Activated CD4-positive, alpha-beta T cell treated with anti-CD3 and anti-CD28 coated beads for 36 hours (primary cell): ENCODE measurements at regions not wholly inside any gene's neighbourhood (a gene's known extent, or its start where the extent isn't known, plus 50 kb on each side); places are given as distances from the start of the nearest gene placed in this dataset.
"Not testable (repeated sequence)": the region's sequence is repeated elsewhere in the genome, so short reads cannot be mapped to it uniquely, and the experiment has no call there.

Experiments used
- ATAC-seq: fragments of 200-7000 bp; cut with Tn5 transposase; one replicate; pipeline ENCODE4 v1.10.0; 2021; ENCODE audit warnings: mild to moderate bottlenecking, moderate library complexity
- CTCF ChIA-PET: fragments of 350-600 bp; sonication (Branson Sonifier 250); formaldehyde crosslinking; loops from one replicate; lab custom pipeline; 2021; ENCODE audit warnings: antibody characterized with exemption; lab: Charles Lee
- POLR2A ChIA-PET: fragments of 350-600 bp; sonication (Branson Sonifier 250); formaldehyde crosslinking; loops from one replicate; lab custom pipeline; 2021; ENCODE audit warnings: antibody characterized with exemption, inconsistent platforms; lab: Charles Lee
- DNase-seq: peaks from one replicate; pipeline ENCODE4 v3.0.0-alpha.2; 2020
- H3K27ac Mint-ChIP-seq: one replicate; pipeline ENCODE4 v1.8.0; 2021; ENCODE audit warnings: mixed read lengths
- H3K27me3 Mint-ChIP-seq: one replicate; pipeline ENCODE4 v1.8.0; 2021; ENCODE audit warnings: mixed read lengths
- H3K36me3 Mint-ChIP-seq: one replicate; pipeline ENCODE4 v1.8.0; 2021; ENCODE audit warnings: low read depth, mixed read lengths
- H3K4me1 Mint-ChIP-seq: one replicate; pipeline ENCODE4 v1.8.0; 2021; ENCODE audit warnings: mixed read lengths
- H3K4me3 Mint-ChIP-seq: one replicate; pipeline ENCODE4 v1.8.0; 2021; ENCODE audit warnings: mild to moderate bottlenecking, moderate library complexity, mixed read lengths
- H3K9me3 Mint-ChIP-seq: one replicate; pipeline ENCODE4 v1.8.0; 2021; ENCODE audit warnings: low read depth, mixed read lengths
- intact Hi-C, 2 experiments: fragments of 100-400 bp; cut with DNase I in 1 of 2; cut with micrococcal nuclease in 1 of 2; formaldehyde crosslinking; loops; one replicate each; pipeline versions ENCODE4 v1.14.2 to v1.15.1; 2022 to 2024; cut with DNase I, micrococcal nuclease

DNA sequence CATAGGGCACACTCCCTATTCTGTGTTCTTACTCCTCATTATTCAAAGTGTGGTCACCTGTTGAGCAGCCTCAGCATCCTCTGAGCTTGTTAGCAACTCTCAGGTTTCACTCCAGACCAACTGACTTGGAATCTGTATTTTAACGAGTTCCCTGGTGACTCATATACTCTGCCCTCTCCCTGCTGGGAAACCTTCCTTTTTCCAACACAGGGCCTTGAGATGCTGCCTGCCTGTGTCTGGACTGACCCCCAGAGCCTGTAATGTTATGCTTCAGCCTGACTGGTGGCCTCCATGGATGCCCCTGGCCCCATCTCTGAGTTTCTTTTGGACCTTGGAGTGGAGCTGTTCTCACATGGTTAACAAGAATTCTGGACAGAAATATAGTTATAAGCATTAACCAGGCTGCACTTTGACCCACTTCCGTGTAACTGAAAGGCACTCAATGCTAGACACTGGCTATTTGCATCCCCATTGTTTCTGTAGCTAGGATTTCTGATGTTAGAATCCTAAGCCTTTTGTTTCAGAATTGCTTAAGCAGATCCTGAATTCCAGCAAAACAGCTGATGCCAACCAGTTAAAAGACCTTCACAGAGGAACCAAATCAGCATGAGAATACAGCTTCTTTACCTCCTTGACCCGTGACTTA, 262.6 kb downstream of the STIM2 start:
- Mint-ChIP-seq H3K27ac (no peak overlapping the region), H3K36me3 (no peaks in the 10 kb centered on the region), H3K4me1 (no peaks in the 10 kb centered on the region), H3K27me3 (peaks cover 2% of the 10 kb centered on the region), H3K9me3 (no peaks in the 10 kb centered on the region), H3K4me3 (no peak overlapping the region)
- ATAC-seq = no peak
- no peak for DNase-seq
- CTCF ChIA-PET = interaction anchor here (0.7 kb wide), 1 partner anchor 265 kb away, joined by 3 read pairs; no protein-coding TSS in a partner anchor
- intact Hi-C loops = no loop called here
- POLR2A ChIA-PET = no interaction called here

DNA sequence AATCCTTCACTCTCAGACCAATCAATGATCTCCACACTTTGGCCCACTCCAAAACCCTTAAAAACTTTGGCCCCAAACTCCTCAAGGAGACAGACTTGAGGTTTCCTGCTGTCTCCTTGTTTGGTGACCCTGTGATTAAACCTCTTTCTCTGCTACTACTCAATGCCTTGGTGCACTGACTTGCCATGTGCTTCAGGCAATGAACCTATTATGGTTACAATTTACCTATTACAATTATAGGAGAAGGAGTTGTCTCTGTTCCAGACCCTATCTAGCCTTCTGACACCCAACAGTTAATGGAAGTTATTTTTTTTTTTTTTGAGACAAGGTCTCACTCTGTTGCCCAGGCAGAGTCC, 263.1 kb downstream of the STIM2 start:
- H3K4me3 Mint-ChIP-seq = no peak overlapping the region
- no peaks in the 10 kb centered on the region for H3K36me3 Mint-ChIP-seq
- intact Hi-C loops = no loop called here
- H3K9me3 Mint-ChIP-seq = no peaks in the 10 kb centered on the region
- DNase-seq (no peak), ATAC-seq (no peak)
- peaks cover 5% of the 10 kb centered on the region for H3K27me3 Mint-ChIP-seq
- H3K27ac Mint-ChIP-seq = no peak overlapping the region
- CTCF ChIA-PET = no interaction called here
- no peaks in the 10 kb centered on the region for H3K4me1 Mint-ChIP-seq
- POLR2A ChIA-PET = no interaction called here

DNA sequence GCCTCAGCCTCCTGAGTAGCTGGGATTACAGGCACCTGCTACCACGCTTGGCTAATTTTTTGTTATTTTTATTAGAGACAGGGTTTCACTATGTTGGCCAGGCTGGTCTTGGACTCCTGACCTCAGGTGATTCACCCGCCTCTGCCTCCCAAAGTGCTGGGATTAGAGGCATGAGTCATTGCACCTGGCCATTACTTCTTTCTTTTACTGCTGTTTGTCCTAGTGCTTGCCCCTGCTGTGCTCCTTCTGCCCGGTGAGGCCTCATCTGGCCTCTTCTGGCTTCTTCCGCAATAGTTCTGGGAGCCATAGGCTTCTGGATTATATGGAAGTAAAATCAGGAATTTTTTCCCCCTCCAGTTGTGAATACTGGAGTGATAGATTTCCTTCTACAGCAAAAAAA, 266.3 kb downstream of the STIM2 start:
- H3K27me3 Mint-ChIP-seq, H3K27ac Mint-ChIP-seq, H3K4me1 Mint-ChIP-seq, H3K4me3 Mint-ChIP-seq, POLR2A ChIA-PET, DNase-seq, H3K9me3 Mint-ChIP-seq, H3K36me3 Mint-ChIP-seq, intact Hi-C loops, ATAC-seq: not testable (repeated sequence)
- CTCF ChIA-PET = interaction anchor here (0.6 kb wide), 1 partner anchor 744 kb away, joined by 3 read pairs; no protein-coding TSS in a partner anchor

DNA sequence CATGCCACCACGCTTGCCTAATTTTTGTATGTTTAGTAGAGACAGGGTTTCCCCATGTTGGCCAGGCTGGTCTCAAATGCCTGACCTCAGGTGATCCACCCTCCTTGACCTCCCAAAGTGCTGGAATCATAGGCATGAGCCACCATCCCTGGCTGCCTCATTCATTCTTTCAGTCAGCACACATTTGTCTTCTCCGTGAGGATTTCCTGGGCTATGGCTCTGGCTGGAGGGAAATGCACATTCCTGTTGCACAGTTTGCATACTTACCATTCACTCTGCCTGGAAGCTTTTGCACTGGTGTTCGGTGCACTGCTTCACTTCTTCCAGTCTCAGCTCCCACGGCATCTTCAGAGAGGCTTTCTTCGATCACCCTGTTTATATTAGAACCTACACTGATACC, 267.8 kb downstream of the STIM2 start:
- Mint-ChIP-seq H3K4me1 (no peaks in the 10 kb centered on the region), H3K27ac (no peak overlapping the region), H3K27me3 (peaks cover 5% of the 10 kb centered on the region), H3K9me3 (peaks cover under 1% of the 10 kb centered on the region), H3K4me3 (no peak overlapping the region), H3K36me3 (peaks cover under 1% of the 10 kb centered on the region)
- intact Hi-C loops = no loop called here
- DNase-seq (no peak), ATAC-seq (no peak)
- ChIA-PET CTCF (no interaction called here), POLR2A (no interaction called here)

DNA sequence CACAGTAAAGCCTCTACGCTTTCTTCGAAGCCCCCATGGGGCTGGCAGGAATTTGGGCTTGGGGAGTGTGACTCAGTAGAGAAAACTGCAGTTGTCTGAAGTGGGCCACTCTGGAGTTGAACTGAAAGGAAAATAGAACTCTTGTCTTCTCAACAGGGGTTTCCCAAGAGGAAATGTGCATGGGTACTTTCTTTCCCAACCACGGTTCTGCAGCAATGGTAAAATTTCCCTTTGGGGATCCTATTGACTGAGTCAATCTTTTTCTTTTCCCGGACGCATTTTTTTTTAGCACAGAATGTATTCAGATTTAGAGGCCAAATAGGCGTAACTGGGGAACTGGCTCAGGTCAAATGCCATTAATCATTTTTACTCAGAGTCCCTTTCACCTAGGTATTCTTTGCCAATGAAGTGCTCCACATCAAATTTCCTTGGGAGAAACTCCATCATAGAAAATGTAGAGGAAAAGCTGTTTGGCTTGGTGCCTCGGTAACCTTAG, 269.3 kb downstream of the STIM2 start:
- no peak overlapping the region for H3K4me3 Mint-ChIP-seq
- peaks cover 8% of the 10 kb centered on the region for H3K9me3 Mint-ChIP-seq
- no peaks in the 10 kb centered on the region for H3K4me1 Mint-ChIP-seq
- ChIA-PET POLR2A (no interaction called here), CTCF (no interaction called here)
- ATAC-seq (no peak), DNase-seq (no peak)
- peaks cover 5% of the 10 kb centered on the region for H3K27me3 Mint-ChIP-seq
- peaks cover 4% of the 10 kb centered on the region for H3K36me3 Mint-ChIP-seq
- intact Hi-C loops = no loop called here
- H3K27ac Mint-ChIP-seq = no peak overlapping the region

DNA sequence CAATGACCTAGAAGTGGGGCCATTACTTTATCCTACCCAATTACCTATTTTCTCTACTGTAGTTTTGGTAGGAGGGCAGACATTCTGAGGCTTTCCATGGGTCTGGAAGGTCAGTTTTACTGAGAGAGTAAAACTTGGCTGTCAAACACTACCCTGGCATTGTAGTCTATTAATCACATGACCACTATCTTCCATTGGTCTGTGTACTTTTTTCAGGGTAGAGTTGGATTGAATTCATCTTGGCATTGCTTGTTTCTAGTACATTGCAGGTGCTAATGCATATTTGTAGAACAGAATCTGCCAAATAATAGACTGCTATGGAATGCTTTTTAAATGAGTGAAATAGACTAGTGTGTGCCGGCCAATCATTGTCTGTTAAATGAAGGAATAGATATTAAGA, 271.9 kb downstream of the STIM2 start:
- peaks cover 4% of the 10 kb centered on the region for H3K36me3 Mint-ChIP-seq

DNA sequence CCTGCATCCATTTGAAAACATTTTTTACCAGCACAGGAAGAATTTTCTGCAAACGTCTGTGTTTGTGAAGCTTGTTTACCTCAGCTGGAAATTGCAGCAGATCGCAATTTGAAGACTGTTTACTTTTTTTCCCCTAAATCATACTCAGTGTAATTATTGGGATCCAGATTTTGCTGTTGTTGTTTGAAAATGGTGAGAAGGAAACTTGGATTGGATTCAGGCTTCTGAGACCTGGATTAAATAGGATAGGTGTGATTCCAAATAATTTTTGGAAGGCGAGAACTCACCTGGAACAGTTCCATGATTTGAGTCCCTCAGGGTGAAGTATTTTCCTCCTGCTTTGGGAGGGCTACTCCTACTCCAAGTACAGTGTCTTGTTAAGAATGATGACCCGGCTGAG, 279.8 kb downstream of the STIM2 start:
- ChIA-PET CTCF (no interaction called here), POLR2A (no interaction called here)
- H3K36me3 Mint-ChIP-seq = no peaks in the 10 kb centered on the region
- no peaks in the 10 kb centered on the region for H3K9me3 Mint-ChIP-seq
- no peaks in the 10 kb centered on the region for H3K4me1 Mint-ChIP-seq
- no peak overlapping the region for H3K4me3 Mint-ChIP-seq
- H3K27me3 Mint-ChIP-seq = no peaks in the 10 kb centered on the region
- intact Hi-C loops = no loop called here
- ATAC-seq (no peak), DNase-seq (no peak)
- no peak overlapping the region for H3K27ac Mint-ChIP-seq

More for the DNA sequence above, 271.9 kb downstream of the STIM2 start:
- no peaks in the 10 kb centered on the region for H3K4me1 Mint-ChIP-seq
- H3K4me3 Mint-ChIP-seq = no peak overlapping the region
- intact Hi-C loops = no loop called here
- peaks cover 9% of the 10 kb centered on the region for H3K9me3 Mint-ChIP-seq
- ChIA-PET POLR2A (no interaction called here), CTCF (no interaction called here)
- no peak overlapping the region for H3K27ac Mint-ChIP-seq
- ATAC-seq = no peak
- peaks cover 3% of the 10 kb centered on the region for H3K27me3 Mint-ChIP-seq
- DNase-seq = no peak

DNA sequence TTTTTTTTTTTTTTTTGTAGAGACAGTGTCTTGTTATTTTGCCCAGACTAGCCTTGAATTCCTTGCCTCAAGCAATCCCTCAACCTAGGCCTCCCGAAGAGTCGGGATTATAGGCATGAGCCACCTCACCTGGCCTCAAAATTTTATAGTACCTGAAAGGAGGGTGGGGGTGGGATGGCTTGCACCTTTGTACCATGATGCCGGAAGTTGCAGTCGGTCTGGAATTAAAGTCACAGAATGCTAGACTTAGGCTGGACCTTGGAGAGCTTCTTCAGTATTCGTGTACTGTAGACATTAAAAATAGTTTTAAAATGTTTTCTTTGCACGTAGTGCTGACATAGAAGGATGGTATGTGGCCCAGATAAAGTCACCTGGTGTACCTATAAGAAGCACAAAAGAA, 280.9 kb downstream of the STIM2 start:
- no peaks in the 10 kb centered on the region for H3K36me3 Mint-ChIP-seq
- POLR2A ChIA-PET = no interaction called here
- CTCF ChIA-PET = no interaction called here

DNA sequence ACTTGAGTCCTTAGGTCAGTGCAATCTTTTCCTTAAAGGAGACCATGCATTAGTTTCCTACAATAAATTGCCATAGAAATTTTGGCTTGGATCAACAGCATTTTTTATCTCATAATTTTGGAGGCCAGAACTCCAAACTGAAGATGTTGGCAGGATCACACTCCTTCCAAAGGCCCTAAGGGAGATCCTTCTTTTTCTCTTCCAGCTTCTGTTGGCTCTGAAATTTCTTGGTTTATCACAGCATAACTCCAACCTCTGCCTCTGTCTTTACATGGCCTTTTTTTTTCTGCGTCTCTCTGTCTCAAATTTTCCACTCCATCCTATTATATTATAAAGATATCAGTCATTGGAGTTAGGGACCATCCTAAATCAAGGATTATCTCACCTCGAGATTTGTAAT, 282.2 kb downstream of the STIM2 start:
- H3K36me3 Mint-ChIP-seq = no peaks in the 10 kb centered on the region
- CTCF ChIA-PET = no interaction called here
- H3K9me3 Mint-ChIP-seq = no peaks in the 10 kb centered on the region
- POLR2A ChIA-PET = no interaction called here
- H3K27me3 Mint-ChIP-seq = no peaks in the 10 kb centered on the region
- no peaks in the 10 kb centered on the region for H3K4me1 Mint-ChIP-seq
- ATAC-seq (no peak), DNase-seq (no peak)
- intact Hi-C loops = no loop called here
- no peak overlapping the region for H3K27ac Mint-ChIP-seq
- H3K4me3 Mint-ChIP-seq = no peak overlapping the region

More for the DNA sequence above, 280.9 kb downstream of the STIM2 start:
- H3K27me3 Mint-ChIP-seq = no peaks in the 10 kb centered on the region
- H3K4me1 Mint-ChIP-seq = no peaks in the 10 kb centered on the region
- intact Hi-C loops = no loop called here
- H3K9me3 Mint-ChIP-seq = no peaks in the 10 kb centered on the region
- H3K27ac Mint-ChIP-seq = no peak overlapping the region
- H3K4me3 Mint-ChIP-seq = no peak overlapping the region
- ATAC-seq = no peak
- DNase-seq = no peak

DNA sequence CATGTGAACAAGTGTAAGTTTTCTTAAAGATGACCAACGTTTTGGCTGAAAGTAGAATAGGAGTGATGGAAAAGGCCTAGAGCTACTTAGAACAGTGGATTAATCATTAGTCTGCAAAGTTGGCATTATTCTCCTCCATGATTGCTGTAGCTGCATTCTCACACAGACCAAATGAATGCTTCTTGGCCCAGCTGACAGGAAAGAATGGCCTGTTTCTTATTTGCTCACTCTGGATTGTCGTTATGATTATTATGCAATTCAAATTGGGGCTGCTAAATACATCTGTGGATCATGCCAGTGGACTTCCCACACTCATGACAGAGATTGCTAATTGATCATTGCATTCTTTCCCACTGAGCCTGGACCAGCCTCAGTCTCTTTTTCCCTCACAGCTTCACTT, 285.0 kb downstream of the STIM2 start:
- POLR2A ChIA-PET = no interaction called here

DNA sequence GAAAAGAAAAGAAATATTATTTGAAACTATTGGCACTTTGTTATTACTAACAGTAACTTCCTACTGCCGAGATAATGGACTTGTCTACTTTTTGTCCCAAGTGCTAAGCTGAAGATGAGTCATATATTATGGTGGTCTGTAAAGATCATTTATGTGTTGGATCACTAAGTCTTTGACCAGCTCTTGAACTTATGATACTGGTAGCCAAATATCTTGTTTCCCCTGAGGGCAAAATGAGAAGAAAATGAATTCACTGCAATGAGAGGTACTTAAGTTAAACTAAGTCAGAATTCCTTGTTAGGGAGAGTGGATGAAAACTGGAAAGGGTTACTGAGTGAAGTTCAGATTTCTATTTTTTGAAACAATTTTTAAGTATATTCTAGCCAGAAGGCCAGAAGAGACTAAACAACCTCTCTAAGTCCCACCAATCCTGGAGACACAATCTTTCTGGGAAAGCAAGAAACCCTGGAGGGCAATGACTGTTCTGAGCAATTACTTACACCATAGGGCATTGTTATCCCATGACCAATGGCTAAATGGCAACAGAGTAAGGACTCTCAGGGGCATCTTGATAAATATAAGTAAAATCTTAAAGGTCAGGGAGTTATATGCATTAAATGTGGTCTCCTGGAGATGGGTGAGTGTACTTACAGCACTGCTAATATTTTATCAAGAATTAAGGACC, 287.7 kb downstream of the STIM2 start:
- Mint-ChIP-seq H3K27ac (no peak overlapping the region), H3K27me3 (no peaks in the 10 kb centered on the region), H3K4me1 (no peaks in the 10 kb centered on the region), H3K36me3 (no peaks in the 10 kb centered on the region), H3K4me3 (no peak overlapping the region), H3K9me3 (no peaks in the 10 kb centered on the region)
- ATAC-seq (no peak), DNase-seq (no peak)
- intact Hi-C loops = no loop called here
- CTCF ChIA-PET = no interaction called here
- POLR2A ChIA-PET = no interaction called here

More for the DNA sequence above, 285.0 kb downstream of the STIM2 start:
- Mint-ChIP-seq H3K4me3 (no peak overlapping the region), H3K27ac (no peak overlapping the region), H3K4me1 (no peaks in the 10 kb centered on the region), H3K27me3 (no peaks in the 10 kb centered on the region), H3K36me3 (no peaks in the 10 kb centered on the region), H3K9me3 (no peaks in the 10 kb centered on the region)
- ATAC-seq = no peak
- intact Hi-C loops = no loop called here
- no peak for DNase-seq
- CTCF ChIA-PET = interaction anchor here (0.7 kb wide), 1 partner anchor 539 kb away, joined by 7 read pairs; no protein-coding TSS in a partner anchor

DNA sequence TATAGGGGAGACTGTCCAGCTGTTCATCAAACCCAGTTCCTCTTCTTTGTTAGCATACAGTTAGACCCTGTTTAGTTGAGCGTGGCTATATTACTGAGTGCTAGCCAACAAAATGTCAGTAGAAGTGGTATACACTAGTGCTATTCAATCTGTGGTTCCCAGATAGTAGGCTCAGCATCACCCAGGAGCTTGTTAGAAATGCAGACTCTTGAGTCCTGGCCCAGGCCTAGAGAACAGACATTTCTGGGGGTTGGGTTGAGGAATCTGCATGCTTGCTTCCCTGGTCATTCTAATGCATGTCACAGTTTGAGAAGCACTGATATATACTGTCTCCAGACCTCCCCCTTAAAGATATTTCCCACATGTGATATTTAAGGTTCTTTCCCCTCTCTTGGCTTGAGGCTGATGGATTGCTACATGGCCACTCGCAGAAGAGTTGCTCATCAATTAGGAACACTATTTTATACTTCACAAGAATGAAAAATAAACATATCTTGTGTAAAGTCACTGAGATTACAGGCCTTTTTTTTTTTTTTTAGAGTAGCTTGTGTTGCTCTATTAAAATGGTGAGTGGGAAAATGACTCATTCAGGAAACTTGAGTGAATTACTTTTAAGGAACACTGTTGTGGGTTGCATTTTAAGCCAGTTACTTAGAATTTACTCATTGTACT, 289.0 kb downstream of the STIM2 start:
- no peak overlapping the region for H3K27ac Mint-ChIP-seq
- H3K9me3 Mint-ChIP-seq = no peaks in the 10 kb centered on the region
- ATAC-seq (no peak), DNase-seq (no peak)
- CTCF ChIA-PET = no interaction called here
- H3K36me3 Mint-ChIP-seq = no peaks in the 10 kb centered on the region
- H3K4me1 Mint-ChIP-seq = no peaks in the 10 kb centered on the region
- peaks cover 3% of the 10 kb centered on the region for H3K27me3 Mint-ChIP-seq
- intact Hi-C loops = no loop called here
- no peak overlapping the region for H3K4me3 Mint-ChIP-seq
- POLR2A ChIA-PET = no interaction called here
